Activated gamma-delta T cell (primary cell): ENCODE measurements at regions not wholly inside any gene's neighbourhood (a gene's known extent, or its start where the extent isn't known, plus 50 kb on each side); places are given as distances from the start of the nearest gene placed in this dataset.

ENCODE experiments used
- DNase-seq: peaks from one replicate; lab custom pipeline; 2025; lab: John Stamatoyannopoulos, UW

GRCh38 chr2:205937211-205937610 is 148.8 kb downstream of the INO80D start:
- no peak for DNase-seq

GRCh38 chr2:205936446-205936845 is 149.5 kb downstream of the INO80D start:
- no peak for DNase-seq

GRCh38 chr2:205934443-205934842 is 151.5 kb downstream of the INO80D start:
- DNase-seq: no peak

GRCh38 chr2:205932861-205933260 is 153.1 kb downstream of the INO80D start:
- no peak for DNase-seq

- DNase-seq: no peak
Measured at GRCh38 chr2:205931388-205931787, 154.6 kb downstream of the INO80D start.

GRCh38 chr2:205930209-205930608 is 155.8 kb downstream of the INO80D start:
- no peak for DNase-seq

GRCh38 chr2:205929246-205929942 is 156.6 kb downstream of the INO80D start:
- DNase-seq: no peak

- DNase-seq: peak; percentile 22
Measured at GRCh38 chr2:205925373-205926337, 160.3 kb downstream of the INO80D start.

- no peak for DNase-seq
Measured at GRCh38 chr2:205924676-205925075, 161.3 kb downstream of the INO80D start.

GRCh38 chr2:205915130-205915524 is 170.8 kb downstream of the INO80D start:
- DNase-seq: no peak

GRCh38 chr2:205914213-205915129 is 171.5 kb downstream of the INO80D start:
- no peak for DNase-seq

GRCh38 chr2:205913668-205914067 is 172.3 kb downstream of the INO80D start:
- no peak for DNase-seq

GRCh38 chr2:205911306-205911705 is 174.7 kb downstream of the INO80D start:
- no peak for DNase-seq

GRCh38 chr2:205909184-205909572 is 176.8 kb downstream of the INO80D start:
- DNase-seq: no peak

GRCh38 chr2:205908212-205909183 is 177.5 kb downstream of the INO80D start:
- no peak for DNase-seq

GRCh38 chr2:205906419-205906818 is 179.6 kb downstream of the INO80D start:
- no peak for DNase-seq

- DNase-seq: no peak
Measured at GRCh38 chr2:205905576-205905975, 180.4 kb downstream of the INO80D start.

GRCh38 chr2:205904873-205905272 is 181.1 kb downstream of the INO80D start:
- no peak for DNase-seq

- no peak for DNase-seq
Measured at GRCh38 chr2:205903549-205904129, 182.3 kb downstream of the INO80D start.

GRCh38 chr2:205902900-205903237 is 183.1 kb downstream of the INO80D start:
- DNase-seq: no peak
